SK-N-DZ (cell line): ENCODE measurements at regions not wholly inside any gene's neighbourhood (a gene's known extent, or its start where the extent isn't known, plus 50 kb on each side); places are given as distances from the start of the nearest gene placed in this dataset.
"Not testable (repeated sequence)": the region's sequence is repeated elsewhere in the genome, so short reads cannot be mapped to it uniquely, and the experiment has no call there.

Experiments
- DNase-seq: peaks from one replicate; pipeline ENCODE4 v3.0.0-alpha.2; 2015; ENCODE audit warnings: low spot score

- no peak for DNase-seq
These were observed 246.8 kb upstream of the STT3B start for GRCh38 chr3:31285833-31286486.

DNA sequence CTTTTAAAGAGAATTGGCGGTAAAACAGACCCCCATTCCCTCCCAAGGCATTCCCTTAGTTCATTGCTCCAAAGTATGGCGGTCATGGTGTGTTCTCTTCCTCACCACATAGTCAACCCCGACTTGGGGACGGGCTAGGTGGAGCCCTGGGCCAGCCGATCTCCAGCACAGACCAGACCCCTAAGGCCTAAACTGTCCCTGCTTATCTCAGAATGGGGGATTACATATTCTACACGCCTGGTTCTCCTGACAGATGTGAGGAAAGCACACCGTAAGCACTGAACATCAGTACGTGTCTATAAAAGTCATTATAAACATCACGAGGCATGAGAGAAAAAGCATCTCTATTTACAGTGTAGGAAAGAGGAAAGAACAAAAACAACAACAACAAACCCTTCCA, 244.5 kb upstream of the STT3B start:
- DNase-seq = no peak

DNA sequence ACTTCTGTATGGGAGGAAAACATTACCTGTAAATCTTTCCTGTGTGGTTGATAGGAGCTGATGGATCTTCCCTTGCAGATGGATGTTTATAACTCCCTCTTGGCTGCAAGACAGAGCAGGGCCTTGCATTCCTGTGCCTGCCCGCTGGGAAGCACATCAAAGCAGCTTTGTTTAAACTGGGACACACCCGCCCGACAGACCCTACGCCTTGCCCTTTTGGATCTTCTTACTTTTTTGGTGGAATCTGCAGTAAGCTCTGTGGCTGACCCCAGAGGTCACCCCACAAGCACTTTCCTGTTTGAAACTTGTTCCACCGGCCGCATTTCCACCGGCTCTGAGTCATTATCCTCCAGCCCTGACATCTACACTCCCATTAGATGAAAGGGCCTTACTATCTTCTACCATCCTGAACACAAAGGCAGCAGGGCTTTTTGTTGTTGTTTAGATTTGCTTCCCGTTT, 244.1 kb upstream of the STT3B start:
- DNase-seq = no peak

DNA sequence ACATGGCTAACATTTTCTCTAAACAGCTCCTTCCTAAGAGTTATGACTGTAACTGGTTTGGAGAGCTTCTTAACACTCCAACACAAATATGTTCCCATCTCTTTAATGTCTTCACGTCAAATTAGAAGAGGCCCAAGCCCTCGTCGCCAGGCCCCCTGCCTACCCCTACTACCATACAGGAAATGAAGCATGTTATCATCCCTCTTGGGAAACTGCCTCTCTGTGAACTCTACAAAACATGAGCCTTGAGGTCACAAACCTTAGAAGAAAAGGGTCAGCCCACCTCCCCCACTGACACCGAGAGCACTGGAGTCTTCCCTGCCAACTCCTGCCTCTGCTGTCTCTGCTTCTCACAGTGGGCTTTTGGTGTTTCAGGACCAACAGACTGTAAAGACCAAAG, 243.1 kb upstream of the STT3B start:
- DNase-seq = no peak

- no peak for DNase-seq
These were observed 242.7 kb upstream of the STT3B start for GRCh38 chr3:31290046-31290445.

GRCh38 chr3:31291818-31292217, 240.9 kb upstream of the STT3B start:
- no peak for DNase-seq

DNA sequence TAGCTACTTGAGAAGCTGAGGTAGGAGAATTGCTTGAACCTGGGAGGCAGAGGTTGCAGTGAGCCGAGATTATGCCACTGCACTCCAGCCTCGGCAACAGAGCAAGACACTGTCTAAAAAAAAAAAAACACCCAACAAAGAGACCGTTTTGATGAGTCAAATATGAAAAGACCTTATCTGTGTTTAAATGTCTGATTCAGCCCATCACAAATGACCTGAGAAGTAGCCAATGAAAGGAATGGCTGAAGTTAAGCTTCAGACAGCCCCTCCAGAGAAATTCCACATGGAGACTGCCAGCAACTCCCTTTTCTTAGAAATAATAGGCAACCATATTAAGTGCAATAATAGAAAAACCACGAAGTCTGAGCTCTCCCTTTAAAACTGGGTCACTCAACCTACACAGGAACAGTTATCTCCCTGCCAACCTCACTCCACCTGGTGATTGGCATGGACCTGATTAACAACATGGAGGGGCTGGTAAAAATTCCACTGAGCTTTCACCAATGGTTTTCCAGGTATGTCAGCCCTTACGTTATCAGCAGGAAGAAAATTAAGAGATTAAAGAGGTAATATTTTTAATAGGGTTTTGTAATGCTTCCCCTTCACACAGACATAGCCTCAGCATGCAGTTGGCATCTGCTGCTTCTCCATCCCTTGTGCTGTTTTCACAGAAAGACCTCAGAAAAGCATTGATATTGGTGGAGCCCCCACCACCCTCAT, 238.1 kb upstream of the STT3B start:
- DNase-seq = no peak

- no peak for DNase-seq
These were observed 237.5 kb upstream of the STT3B start for GRCh38 chr3:31295150-31295765.

- DNase-seq = no peak
These were observed 234.9 kb upstream of the STT3B start for GRCh38 chr3:31297726-31298298.

DNA sequence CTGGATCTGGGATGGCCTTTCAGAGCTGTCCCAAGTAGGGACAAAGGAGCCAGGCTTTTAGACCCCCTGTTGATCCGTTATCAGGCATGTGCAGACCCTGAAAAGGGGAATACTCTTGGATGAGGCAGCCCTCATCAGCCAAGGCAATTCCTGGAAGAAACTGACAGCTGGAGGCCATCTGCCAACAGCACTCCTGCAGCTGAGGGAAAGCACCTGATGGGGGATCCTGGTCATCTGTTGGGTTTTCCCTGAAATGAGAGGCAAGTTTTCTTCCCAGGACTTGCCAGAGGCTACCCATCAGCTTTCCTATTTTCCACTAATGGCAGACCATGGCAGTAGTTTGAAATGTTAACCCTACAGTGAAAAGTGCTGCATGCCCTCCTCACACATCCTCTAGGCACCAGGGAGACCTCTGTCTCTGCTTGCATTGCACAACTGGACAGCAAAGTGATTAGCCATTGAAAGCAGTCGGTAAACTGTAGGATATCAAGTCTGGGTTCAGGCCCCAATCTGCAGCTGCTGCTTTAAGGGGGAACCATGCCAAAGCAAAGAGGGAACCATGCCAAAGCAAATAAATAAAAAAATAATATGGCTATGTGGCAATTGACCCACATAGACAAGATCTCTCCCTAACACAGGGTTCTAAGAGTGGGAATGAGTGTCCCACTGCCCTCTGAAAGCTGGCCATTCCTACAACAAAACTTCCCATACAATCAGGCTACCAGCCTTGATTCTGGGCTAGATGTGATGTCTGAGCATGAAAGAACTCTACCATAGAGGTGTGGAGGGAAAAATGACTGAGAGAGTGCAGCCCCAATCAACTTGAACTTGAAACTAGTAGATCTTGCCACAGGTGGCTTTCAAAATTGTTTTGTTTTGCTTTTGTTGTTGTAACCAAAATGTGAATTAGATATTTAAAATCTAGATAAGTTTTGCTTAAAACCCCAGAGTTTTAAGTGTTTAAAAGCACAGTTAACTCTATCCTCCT, 232.0 kb upstream of the STT3B start:
- DNase-seq = no peak

- no peak for DNase-seq
These were observed 230.4 kb upstream of the STT3B start for GRCh38 chr3:31302343-31302742.

- no peak for DNase-seq
These were observed 227.4 kb upstream of the STT3B start for GRCh38 chr3:31305340-31305739.

DNA sequence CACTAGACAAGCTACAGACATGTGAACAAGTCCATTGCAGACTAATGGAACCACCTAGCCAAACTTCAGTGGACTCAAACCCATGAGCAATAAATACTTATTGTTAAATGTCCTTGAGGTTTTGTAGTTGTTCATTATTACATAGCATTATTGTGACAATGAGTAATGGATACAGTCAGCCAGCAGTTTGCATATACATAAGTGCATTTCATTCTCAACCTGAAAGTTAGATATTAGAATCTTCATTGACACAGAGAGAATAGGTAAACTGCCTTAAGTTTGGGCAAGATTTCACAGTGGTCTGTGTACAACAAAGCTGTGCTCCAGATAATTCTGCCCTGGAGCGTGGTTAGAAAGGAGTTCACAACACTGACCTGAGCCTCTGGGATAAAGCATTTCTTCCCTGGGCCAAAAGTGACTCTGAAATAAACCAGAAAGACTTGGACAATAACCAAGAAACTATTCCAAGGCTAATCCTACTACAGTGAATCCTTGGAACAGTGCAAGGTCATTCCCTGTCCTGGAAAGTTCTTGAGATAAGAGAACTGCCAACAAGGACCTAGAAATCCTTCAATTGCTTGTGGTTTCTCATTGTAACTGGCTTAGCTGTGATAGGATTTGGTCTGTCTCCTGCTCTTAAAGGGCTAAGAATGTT, 225.5 kb upstream of the STT3B start:
- DNase-seq = no peak

DNA sequence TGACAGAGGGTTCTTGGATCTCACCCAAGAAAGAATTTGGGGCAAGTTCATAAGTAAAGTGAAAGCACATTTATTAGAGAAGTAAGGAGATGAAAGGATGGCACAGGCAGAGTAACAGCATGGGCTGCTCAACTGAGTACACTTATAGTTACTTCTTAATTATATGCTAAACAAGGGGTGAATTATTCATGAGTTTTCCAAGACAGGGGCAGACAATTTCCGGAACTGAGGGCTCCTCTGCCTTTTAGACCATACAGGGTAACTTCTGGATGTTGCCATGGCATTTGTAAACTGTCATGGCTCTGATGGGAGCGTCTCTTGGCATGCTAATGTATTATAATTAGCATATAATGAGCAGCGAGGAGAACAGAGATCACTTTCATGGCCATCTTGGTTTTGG, 221.2 kb upstream of the STT3B start:
- no peak for DNase-seq

DNA sequence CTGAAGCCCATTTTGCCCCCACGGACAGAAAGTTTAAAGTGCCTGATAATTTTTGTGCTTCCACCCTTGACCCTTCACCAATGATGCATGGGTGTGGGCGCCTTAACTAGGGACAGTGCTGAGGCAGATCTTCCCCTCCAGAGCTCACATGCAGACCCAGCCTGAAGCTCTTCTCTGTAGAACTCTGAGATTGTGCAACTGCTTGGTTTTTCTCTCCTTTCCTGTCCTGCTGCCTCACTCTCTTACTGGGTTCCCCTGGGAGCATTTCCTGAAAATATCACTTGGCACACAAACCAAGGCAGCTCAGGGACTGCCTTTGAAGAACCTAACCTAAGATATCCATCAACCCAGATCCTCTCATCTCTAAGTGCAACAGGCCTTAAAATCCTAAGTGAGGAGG, 220.3 kb upstream of the STT3B start:
- DNase-seq = no peak

GRCh38 chr3:31314258-31314657, 218.5 kb upstream of the STT3B start:
- DNase-seq = no peak

DNA sequence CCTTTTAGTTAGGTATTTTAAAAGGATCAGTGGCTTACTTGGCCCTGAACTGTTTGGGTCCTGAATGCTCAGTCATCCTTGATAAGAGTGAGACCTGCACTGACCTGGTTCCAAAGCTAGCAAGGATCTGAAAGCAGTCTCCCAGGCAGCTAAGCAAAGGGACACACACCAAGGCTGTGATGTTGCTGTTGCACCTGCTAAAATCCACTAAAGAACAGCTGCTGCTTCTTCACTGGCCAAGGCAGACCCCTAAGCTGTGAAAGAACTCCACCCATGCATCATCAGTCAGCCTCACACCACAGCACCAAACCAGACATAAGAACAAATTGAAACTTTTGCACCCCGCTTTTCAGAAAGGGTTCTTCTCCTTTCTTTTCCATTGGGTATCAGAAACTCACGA, 213.4 kb upstream of the STT3B start:
- DNase-seq = no peak

DNA sequence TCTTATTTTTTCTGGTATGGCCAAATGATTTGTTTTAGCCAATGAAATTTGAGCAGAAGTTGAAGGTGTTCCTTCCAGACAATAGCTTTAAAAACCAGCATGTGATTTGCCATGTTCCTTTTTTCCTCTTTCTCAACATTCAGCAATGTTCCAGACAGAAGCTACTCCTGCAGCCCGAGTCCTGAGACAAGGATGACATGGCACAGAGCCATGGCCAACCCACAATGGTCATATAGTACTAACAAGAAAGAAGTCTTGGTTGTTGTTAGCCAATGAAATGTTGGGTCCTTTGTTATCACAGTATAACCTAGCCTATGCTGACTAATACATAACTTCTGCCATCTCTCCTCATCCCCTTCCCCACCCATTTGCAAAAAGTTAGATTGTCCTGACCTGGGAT, 211.1 kb upstream of the STT3B start:
- DNase-seq = no peak

DNA sequence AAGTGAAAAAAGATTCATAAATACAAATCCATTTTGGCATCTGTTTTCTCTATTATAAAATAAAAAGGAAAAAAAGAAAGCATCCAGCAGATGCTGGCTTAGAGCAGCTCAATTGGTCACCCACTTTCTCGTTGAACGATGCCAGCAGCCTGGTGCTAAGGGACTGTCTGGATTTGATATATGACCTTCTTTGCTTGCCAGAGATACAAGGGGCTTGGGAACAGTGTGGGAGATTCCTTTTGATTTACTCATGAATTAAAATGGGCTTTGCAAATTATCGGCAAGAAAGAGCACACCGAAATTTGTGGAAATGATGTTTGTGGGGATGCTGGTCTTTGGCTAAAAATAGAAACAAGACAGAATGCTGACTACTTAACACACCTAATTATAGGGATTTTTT, 210.3 kb upstream of the STT3B start:
- no peak for DNase-seq

GRCh38 chr3:31327826-31328357, 204.8 kb upstream of the STT3B start:
- not testable (repeated sequence) for DNase-seq

DNA sequence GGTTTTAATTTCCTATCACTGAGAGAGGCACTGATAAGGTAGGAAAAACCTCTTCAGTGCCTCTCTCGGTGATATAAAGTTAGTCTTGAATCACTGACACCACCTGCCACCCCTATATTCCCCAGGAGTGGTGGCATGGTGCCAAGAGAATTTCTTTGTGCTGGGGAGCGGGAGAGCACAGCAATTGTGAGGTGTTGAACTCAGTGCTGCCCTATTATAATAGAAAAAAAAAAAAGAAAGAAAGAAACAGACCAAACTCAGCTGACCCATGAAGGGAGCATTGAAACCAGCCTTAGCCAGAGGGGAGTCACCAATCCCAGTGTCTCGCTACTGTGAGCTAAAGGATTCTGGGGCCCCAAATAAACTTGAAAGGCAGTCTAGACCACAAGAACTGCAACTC, 201.4 kb upstream of the STT3B start:
- DNase-seq = no peak
